HG03039 (cell line): ENCODE measurements at regions not wholly inside any gene's neighbourhood (a gene's known extent, or its start where the extent isn't known, plus 50 kb on each side); places are given as distances from the start of the nearest gene placed in this dataset.
"Not testable (repeated sequence)": the region's sequence is repeated elsewhere in the genome, so short reads cannot be mapped to it uniquely, and the experiment has no call there.

Experiments used
- ATAC-seq: cut with Tn5 transposase; IDR thresholded peaks from one replicate; pipeline ENCODE4 v1.9.1; 2021; ENCODE audit warnings: mild to moderate bottlenecking, moderate library complexity; ENCODE audit not compliant: unreplicated experiment

DNA sequence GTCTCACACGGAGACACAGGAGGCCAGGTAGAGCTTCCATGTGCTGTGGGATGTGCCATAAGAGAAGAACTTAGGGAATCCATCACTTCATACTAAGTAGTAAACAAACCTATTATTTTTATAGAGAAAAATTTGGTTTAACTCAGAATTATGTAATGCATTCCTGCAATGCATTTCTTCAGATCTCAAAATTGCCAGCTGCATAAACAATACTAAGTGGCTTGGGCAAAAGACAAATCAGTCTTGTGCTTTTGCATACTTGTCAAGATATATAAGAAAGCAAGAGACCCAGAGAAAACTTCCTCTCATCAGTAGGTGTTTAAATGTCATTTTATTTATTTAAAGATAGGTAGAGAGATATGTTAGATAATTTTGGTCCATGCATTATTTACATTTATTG, 382.1 kb upstream of the CTSO start:
- ATAC-seq: no peak

DNA sequence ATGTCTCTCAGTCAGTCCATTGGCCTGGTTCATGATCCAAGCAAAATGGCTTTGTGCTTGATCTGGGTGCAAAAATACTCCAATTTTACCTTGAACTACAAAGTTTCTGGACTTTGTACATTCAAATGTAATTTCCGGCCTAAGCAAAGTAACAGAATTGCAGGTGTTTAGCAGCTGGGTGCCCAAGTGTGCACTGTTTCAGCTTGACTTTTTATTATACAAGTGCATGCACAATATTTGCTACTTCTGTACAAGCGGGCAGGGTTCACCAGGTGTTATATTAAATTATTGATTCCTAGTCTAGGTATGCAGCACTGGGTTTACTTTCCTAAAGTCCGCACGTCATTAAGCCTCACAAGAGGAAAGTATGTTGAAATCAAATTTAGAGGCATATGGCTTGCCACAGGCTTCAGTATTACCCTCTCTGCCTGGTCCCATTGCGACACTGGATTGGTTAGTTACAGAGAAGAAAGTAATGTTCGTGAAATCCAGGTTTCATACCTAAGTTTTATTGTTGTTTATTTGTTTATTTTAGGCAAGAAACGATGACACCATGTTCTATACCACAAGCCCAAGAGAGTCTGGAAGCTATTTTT, 376.9 kb upstream of the CTSO start:
- ATAC-seq: no peak

DNA sequence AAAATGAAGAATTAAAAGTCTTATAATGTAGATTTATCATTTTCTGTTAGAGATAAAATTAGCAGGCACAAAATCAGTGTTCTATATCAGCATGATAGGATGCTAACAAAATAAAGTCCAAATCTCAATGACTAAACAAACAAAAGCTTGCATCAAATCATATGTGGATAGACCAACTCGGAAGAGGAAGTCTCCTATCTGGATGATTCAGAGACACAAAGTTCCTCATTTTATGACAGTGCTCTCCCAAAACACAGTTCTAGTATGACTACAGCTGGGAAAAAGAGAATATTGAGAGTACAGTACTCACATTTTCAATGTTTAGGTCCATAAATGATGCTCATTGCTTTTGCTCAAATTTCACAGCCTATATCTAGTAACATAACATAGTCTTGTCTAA, 376.1 kb upstream of the CTSO start:
- no peak for ATAC-seq

DNA sequence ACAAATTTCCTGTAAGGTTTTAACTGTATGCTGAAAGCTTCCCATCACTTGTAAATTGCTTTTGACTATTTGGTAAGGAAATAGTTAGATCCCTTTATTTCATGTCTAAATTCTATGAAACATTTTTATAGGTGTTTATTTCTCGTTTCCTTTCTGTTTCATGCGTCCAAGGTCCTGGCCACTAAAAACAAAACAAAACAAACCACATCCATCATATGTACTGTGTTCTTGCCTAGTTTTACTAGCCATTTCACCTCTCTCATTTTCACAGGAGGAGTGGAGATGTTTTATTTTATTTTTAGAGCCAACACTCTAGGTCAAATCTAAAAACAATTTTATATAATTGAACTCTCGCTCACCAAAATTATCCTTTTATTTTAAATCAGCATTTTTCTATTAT, 375.2 kb upstream of the CTSO start:
- no peak for ATAC-seq

DNA sequence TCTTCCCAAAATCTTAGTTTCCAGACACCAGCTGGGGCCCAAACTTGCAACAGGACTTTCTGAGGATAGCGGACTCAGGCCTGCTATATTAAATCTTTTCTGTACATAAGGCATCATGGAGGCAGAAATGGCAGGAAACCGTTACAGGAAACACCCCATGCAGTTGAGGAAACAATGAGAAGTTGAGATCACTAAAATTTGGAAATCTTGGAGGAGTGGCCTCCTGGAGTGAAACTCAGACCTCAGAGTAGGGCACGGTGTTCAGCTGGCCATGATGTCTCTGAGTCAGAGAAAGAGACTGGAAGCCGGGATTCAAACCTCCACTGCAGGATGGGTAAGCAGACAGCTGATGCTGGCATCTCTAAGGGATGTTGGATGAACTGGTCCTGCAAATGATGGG, 372.6 kb upstream of the CTSO start:
- ATAC-seq: no peak

DNA sequence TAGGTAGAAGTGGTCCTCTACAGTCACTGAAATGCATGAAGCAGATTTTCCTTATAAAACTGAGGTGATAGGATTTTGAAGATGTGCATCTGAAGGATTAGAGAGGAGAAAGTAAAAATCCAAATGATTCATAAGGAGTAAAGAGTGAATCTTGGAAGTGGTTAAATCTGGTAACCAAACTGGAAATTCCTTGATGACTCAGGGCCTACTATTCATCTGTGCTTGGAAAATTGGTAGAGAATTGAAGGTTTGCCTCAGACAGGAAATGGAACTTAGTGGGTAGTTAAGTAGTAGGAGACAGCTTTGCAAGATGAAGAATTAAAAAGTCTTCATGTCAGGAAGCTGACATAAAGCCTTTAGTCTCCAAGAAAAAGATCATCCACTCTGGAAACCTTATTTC, 368.9 kb upstream of the CTSO start:
- ATAC-seq: no peak

DNA sequence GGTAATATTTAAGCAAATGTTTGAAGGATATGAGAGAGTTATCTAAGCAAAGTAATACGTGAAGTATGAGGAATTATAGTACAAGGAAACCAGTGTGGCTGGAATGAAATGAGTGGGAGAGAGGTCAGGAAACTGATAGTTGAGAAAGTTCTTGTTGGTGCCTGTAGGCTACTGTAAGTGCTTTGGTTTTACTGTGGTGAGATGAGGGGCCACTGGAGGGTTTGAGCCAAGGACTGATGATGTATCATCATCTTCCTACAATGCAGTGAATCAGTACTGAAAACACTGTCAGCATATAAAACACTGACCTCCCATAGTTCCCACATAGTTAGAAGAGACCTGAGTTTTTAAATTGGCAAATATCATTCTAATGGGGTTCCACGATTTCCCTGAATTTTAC, 367.5 kb upstream of the CTSO start:
- no peak for ATAC-seq

DNA sequence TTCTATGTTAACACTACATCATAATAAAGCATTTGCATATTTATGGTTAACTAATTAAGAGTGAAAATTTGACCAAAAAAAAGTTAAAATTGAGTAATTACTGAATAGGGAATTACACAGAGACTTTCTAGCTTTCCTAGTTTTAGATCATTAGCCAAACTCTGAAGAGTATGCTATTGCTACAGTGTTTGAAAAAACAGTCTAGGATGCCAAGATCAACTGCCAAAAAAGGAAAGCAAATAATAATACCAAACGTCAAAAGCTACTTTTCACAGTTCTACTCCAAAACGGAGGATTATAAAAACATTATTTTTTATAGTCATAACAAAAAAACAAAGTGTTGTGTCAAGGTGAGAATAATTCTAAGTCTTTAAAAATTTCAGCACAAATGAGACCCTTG, 359.8 kb upstream of the CTSO start:
- ATAC-seq: no peak

DNA sequence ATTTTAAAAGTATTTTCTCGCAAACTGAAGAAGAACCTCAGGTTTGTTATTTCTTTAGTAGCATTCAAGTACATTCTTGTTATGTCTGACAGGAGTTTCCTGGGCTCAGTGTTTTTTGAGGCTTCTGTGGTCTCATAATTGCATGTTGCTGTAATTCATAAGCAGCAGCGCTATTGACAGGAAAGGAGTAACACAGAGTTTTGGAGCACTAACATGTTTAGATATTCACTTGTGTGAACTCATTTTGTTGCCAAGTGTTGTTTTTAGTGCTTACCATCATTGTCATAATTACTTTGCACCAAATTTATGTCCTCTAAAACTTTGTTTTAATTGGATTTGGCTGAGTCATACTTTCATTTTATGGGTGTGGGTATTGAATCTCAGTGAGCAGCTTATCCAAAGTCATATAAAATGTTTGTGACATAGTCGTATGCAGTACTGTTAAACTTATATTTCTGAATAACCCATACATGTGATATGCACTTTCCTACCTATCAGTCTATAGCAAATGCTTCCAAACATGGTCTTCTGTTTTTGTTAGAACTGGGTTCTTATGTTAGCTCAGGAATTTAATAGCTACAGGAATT, 358.7 kb upstream of the CTSO start:
- ATAC-seq: no peak

DNA sequence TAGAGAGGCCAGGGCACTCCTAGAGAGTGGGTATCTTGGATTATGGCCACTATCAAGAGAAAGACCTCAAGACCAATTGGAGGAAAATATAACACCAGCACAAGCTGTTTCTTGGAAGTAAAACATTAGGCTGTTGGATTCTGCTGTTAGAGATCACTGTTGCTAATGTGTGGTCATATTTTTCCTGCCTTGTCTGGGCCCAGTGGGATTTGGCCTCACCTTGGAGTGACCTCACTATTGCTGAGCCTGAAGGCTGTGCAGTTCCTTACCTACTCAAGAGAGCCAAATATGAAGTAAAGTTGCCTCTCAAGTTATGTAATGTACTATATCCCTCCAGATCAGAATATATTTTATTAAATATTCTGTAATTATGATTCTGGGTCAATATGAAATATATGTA, 355.4 kb upstream of the CTSO start:
- ATAC-seq: no peak

DNA sequence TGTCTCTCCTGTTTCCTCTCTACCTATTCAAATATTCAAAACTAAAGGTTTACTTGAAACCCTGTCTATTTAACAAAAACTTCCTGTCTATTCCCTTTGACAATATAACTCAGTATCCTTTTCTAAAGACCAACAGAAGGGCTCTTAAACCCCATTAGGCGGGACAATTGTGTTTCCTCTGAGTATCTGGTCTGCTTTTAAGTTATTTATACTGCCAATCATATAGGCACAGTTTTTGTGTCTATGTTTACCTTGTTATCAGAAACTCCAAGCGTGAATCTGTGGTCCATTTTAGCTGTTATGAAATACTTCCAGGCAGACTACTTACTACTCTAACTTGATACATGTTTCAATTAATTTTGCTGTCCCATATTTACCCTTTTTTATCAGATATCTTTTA, 350.0 kb upstream of the CTSO start:
- no peak for ATAC-seq

DNA sequence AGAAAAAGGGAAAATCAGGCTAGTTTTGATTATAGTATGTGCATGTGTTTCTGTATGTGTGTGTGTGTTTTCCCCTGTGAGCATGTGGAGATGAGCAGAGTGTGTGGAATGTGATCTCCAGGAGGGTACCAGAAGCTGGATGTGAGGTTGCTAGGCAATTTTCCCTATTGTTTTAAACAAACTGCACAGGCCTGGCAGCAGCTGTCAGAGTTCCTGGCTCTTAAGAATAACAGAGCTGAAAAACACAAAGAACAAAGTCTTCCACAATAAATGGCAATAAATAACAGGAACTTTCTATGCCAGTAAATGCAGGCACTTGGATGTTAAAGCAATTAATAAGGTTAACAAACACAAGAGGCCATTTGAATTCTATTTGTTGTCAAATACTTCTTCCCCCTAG, 344.6 kb upstream of the CTSO start:
- no peak for ATAC-seq

DNA sequence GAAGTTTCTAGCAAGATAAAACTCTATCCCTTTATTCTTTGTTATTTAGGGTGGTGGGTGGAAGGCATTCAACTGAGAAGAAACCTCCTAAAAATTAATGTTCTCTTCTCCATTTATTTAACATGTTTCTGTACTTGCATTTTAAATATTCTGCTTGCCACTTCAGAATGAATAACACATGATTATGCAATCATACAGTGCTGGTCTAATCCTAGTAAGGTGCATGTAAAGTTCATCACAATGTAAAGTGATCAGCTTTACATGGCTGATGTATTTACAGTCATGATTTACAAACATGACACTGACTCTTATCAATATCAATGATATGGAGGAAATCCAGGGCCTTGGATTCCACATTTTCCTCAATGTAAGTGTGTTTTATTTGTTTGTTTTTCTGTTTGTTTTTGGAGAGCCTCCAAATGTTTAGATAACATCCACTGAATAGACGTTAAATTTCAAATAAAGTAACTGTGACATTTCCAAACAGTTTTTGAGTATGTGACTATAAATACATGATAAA, 342.1 kb upstream of the CTSO start:
- ATAC-seq: no peak

DNA sequence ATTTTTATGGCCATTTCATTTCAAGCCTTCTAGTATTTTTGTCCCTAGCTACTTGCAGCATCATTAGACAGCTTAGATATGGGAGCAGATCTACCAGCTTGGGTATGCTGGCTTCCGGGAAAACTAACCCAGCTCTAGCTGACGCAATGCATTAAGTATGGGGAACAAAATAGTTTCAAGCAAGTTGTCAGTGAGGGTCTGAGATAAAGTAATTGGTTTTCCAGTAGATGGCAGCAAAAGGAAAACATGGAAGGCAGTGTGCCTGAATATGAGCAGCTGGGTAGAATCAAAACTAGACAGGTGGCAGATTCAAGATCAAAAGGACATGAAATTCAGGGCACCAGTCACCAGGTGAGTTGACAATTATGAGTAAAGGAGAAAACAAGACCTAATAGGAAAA, 340.9 kb upstream of the CTSO start:
- ATAC-seq: no peak

DNA sequence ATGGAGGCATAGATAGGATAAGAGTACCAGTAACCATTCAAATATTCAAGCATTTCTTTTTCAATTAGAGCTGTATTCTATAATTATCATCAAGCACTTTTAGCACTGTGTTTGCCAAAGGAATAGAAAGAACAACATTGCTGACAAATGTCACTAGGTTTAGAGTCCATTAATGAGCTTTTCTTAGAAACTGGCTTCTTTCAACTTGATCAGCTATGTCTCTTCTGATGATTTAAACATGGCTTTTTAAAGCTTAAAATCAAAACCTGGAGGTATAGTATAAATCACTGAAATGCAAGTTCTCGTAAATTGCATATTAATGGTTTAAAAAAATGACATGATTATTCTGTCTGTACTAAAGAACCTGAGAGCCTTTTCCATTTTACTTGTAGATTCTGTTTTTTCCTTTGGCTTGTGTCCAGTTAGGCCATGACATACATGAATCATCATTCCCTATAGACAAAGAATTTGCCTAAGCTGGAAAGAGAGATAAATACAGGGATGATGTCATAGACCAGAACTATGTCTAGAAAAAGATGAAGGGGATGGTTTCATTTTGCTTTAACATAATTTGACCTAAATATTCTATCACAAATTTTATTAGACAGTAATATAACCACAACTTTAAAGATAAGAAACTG, 340.1 kb upstream of the CTSO start:
- ATAC-seq: no peak

DNA sequence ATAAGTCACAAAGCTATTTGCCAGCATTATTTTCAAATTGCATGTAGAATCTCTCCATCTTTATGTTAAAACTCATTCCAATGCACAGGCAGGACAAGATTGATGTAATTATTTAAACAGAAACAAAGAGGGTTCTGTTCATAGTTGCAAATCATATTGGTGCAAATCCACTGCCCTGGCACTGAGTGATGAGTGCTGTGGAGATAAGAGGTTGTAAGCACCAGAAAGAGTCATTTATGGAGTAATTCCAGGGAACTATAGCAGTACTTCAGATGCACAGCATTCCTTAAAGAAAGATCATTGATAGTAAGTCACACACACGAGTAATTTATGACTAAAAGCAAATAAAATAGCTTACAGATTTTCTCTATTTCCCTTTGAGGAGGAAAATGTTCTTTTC, 337.7 kb upstream of the CTSO start:
- no peak for ATAC-seq

DNA sequence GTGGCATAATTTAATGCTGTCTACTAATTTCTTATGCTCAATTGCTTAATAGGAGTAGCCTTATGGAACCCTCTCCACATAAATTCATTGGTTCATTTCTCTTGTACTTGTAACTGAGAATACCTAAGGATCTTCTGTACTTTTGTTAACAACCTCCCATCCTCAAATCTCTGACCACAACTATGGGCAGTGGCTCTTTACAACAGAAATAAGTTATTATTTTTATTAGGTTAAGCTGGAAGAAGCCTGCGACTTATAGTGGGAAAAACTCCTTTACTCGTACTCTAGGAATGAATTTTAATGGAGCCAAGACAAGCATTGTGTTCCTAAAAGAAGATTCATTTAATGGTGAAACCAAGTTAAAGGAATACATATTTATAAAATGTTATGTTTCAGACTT, 337.1 kb upstream of the CTSO start:
- no peak for ATAC-seq

DNA sequence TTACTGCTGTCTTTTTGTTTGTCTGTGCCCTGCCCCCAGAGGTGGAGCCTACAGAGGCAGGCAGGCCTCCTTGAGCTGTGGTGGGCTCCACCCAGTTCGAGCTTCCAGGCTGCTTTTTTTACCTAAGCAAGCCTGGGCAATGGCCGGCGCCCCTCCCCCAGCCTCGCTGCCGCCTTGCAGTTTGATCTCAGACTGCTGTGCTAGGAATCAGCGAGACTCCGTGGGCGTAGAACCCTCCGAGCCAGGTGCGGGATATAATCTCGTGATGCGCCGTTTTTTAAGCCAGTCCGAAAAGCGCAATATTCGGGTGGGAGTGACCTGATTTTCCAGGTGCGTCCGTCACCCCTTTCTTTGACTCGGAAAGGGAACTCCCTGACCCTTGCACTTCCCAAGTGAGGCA, 336.4 kb upstream of the CTSO start:
- not testable (repeated sequence) for ATAC-seq

DNA sequence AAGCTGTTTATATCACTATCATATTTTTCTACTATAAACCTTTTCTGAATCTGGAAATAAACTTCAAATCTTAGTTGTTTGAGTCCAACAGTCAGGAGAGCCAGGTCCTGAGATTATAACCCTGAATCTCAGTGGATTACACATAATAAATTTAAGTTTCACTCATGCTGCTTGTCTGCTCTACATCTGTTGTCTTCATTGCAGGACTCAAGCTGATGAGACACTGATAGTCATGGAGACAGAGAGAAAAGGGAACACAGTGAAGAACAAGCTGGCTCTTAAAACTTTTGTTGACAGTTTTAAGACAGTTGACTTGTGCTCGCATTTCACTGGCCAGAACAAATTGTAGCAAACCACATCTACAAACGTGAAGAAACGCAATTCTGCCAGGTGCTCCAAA, 327.0 kb upstream of the CTSO start:
- ATAC-seq: no peak

DNA sequence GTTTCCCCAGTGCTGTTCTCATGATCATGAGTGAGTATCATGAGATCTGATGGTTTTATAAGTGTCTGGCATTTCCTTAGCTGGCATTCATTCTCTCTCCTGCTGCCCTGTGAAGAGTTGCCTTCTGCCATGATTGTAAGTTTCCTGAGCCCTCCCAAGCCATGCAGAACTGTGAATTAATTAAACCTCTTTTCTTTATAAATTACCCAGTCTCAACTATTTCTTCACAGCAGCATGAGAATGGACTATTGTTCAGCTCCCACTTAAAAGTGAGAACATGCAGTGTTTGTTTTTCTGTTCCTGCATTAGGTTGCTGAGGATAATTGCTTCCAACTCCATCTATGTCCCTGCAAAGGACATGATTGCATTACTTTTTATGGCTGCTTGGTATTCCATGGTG, 311.7 kb upstream of the CTSO start:
- ATAC-seq: no peak

DNA sequence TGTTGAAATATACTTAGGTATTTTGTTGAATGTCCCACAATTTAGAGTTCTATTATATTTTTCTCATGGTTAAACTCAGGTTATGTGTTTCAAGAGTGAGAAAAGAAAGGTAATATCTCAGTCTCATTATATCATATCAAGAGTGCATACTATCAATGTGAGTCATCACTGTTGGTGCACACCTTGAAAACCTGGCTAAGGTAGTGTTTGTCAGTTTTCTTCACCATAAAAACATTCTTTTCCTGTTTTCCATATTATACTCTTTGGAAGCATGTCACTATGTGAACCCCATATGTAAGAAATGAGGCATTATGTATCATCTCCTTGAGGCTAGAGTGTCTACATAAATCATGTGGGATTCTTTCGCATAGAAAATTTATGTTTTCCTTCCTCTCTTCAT, 307.6 kb upstream of the CTSO start:
- ATAC-seq: no peak

DNA sequence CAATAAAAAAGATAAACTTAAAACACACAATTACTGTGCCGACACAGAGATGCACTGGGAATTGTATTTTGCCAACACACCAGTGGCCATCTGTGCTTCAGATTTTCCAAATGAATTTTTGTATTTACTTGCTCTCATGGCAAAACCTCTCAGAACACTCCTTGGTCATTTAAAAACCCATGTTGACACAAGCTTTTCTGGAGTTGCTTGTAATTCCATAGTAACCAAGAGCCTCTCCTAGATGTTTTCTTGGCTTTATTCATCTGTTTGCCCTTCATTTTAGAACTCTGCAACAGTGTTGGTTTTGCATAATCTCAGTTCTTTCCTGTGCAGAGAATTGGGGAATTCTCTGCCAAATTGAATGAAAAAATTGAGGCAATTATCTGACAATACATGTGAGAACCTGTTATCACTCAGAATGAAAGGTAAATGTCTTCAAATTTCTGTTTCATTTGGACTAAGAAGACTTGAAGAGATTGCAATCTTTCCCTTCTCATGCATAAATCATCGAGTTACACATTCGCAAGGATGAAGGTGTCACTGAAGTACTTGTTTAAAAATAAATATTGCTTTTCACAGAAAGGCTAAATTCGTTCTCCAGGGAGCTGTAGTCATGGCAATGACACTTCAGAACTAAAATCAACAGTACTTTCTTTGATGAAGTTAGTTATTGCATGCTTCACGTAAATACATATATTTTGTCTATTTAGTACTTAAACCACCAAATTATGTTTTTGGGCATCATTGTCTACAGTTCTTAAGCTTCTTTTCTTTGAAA, 301.8 kb upstream of the CTSO start:
- ATAC-seq: no peak
